Spleen (tissue), 11 donors: ENCODE measurements at regions not wholly inside any gene's neighbourhood (a gene's known extent, or its start where the extent isn't known, plus 50 kb on each side); places are given as distances from the start of the nearest gene placed in this dataset.

ENCODE experiments used
- DNase-seq: peaks from one replicate; pipeline ENCODE4 v3.0.0-alpha.2; 2020
- H3K27ac ChIP-seq, 8 donors: fragments of 200-600 bp; sonication (generic) in 7 of 8; 1 replicate in 4 of 8; 2 replicates in 4 of 8; pipeline versions ENCODE4 v1.5.0 to v1.8.0; 2016 to 2021; ENCODE audit warnings: inconsistent platforms in 4 of 8, mild to moderate bottlenecking in 4 of 8, moderate library complexity in 1 of 8
- H3K27me3 ChIP-seq, 7 donors: fragments of 200-600 bp; sonication (generic) in 6 of 7; replicated peaks in 1 of 7; 1 replicate in 4 of 7; 2 replicates in 3 of 7; pipeline versions ENCODE4 v1.5.0 to v1.8.0; 2016 to 2021; ENCODE audit warnings: inconsistent platforms in 3 of 7, mild to moderate bottlenecking in 1 of 7
- H3K36me3 ChIP-seq, 6 donors: fragments of 200-600 bp; sonication (generic) in 5 of 6; 1 replicate in 4 of 6; 2 replicates in 2 of 6; pipeline versions ENCODE4 v1.5.0 to v1.8.0; 2016 to 2021; ENCODE audit warnings: inconsistent platforms in 2 of 6
- H3K4me1 ChIP-seq, 6 donors: fragments of 200-600 bp; sonication (generic) in 5 of 6; 1 replicate in 3 of 6; 2 replicates in 3 of 6; pipeline versions ENCODE4 v1.5.0 to v1.8.0; 2016 to 2021; ENCODE audit warnings: inconsistent platforms in 3 of 6
- H3K4me3 ChIP-seq, 8 donors: fragments of 200-600 bp; sonication (generic) in 7 of 8; 1 replicate in 4 of 8; 2 replicates in 4 of 8; pipeline versions ENCODE4 v1.5.0 to v1.8.0; 2016 to 2021; ENCODE audit warnings: inconsistent platforms in 4 of 8, mild to moderate bottlenecking in 4 of 8, moderate library complexity in 2 of 8
- H3K9me3 ChIP-seq, 8 donors: fragments of 200-600 bp; sonication (generic) in 7 of 8; 1 replicate in 4 of 8; 2 replicates in 4 of 8; pipeline versions ENCODE4 v1.5.0 to v1.8.0; 2016 to 2021; ENCODE audit warnings: inconsistent platforms in 4 of 8
- POLR2A ChIP-seq, 3 donors: fragments of 450-650 bp; IDR thresholded peaks; one replicate each; pipeline ENCODE4 v1.5.1; 2017; ENCODE audit warnings: antibody characterized with exemption in 3 of 3, mild to moderate bottlenecking in 1 of 3
- POLR2AphosphoS5 ChIP-seq, 3 donors: sonication (generic); formaldehyde crosslinking; IDR thresholded peaks; one replicate each; pipeline ENCODE4 v1.5.1; 2017; ENCODE audit warnings: antibody characterized with exemption in 3 of 3
- WGBS, 5 donors: extraction: QIAGEN DNeasy Blood & Tissue Kit in 3 of 5; methylation state at CpG; one replicate each; pipeline versions ENCODE4 v1.1.5 to v1.1.7; 2013 to 2018; 5-methylcytosine and 5-hydroxymethylcytosine counted together
- intact Hi-C: fragments of 100-400 bp; cut with DNase I; formaldehyde crosslinking; loops from one replicate; pipeline ENCODE4 v1.15.0; 2023; ENCODE audit warnings: low total_unique reads
- TF ChIP-seq, protein P1 (sequence below), 11 experiments: fragments of 200-600 bp in 7 of 11; fragments of 450-650 bp in 4 of 11; sonication (generic) in 4 of 11; IDR thresholded peaks in 8 of 11; conservative IDR thresholded peaks in 3 of 11; 1 replicate in 7 of 11; 2 replicates in 4 of 11; pipeline versions ENCODE4 v1.4.0 to v1.8.0; 2016 to 2021; ENCODE audit warnings: antibody characterized with exemption in 11 of 11, inconsistent platforms in 4 of 11, mild to moderate bottlenecking in 1 of 11
- donor health status: healthy with polysubstance abuse.
- donor health status: DM: no; HTN: no; CAD: no; lungs with moderate emphysema.
- donor health status: DM: no; HTN: no; CAD: no.
- donor health status: Bipolar disorder and iron deficiency.
- donor health status: healthy.
- donor health status: DM: no; HTN: no; CAD: no.
- donor health status: DM: yes; HTN: yes; CAD: no.

DNA sequence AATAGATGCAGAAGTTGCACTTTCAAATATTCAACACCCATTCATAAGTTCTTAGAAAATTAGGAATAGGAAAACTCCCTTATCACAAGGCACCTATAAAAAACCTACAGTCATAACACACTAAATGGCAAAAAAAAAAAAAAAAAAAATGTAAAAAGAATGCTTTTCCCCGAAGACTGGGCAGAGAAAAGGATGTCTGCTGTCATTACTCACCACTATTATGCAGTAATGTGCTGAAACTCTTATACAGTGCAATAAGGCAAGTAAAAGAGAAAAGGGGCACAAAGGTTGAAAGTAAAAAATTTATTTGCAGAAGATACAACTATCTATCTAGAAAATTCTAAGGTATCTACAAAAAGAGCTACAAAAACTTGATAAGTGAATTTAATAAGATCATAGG lies 607.8 kb upstream of the ARID1B start:
- WGBS, 5 donors: 17 to 27% (median 21%) methylated on average over 1 of the region's 1 CpG

DNA sequence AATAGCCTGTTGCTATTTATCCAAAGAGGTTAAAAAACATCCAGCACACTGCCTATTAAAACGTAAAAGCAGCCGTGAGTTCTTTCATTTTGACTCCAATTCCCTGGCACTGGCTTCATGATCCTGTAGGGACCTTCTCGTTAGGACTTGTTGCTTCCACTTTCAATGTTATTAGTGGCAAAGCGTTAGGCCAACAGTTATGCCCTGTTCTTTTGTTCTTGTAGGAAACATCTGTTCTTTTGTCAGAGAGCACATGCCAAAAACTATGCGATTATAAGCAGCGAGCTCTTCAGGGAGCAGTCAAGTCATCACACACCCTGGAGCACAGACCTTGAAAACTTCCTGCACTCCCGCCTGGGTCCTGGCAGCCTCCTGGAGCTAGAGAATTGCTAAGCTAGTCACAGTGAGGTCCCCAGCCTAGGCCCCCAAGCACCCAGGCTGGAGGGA lies 609.5 kb upstream of the ARID1B start:
- intact Hi-C loops: no loop called here
- Histone ChIP-seq H3K9me3 (no peaks in the 10 kb centered on the region), H3K4me3 (peak overlapping the region in 2 of 8 donors; percentile 5 to 35), H3K27ac (peak overlapping the region; percentile 58 to 86 (median 82)), H3K36me3 (no peaks in the 10 kb centered on the region), H3K4me1 (peaks cover 0 to 32% (median 6%) of the 10 kb centered on the region in 6 donors), H3K27me3 (no peaks in the 10 kb centered on the region)
- DNase-seq: peak; percentile 75
- WGBS, 5 donors: 10 to 19% (median 14%) methylated on average over 7 of the region's 7 CpGs
- no peak for TF ChIP-seq POLR2A (IDR thresholded peaks at IDR 0.05)
- TF ChIP-seq POLR2AphosphoS5 (IDR thresholded peaks at IDR 0.05): peak in 2 of 3 donors; percentile 55 to 76
- TF ChIP-seq, protein P1, sequence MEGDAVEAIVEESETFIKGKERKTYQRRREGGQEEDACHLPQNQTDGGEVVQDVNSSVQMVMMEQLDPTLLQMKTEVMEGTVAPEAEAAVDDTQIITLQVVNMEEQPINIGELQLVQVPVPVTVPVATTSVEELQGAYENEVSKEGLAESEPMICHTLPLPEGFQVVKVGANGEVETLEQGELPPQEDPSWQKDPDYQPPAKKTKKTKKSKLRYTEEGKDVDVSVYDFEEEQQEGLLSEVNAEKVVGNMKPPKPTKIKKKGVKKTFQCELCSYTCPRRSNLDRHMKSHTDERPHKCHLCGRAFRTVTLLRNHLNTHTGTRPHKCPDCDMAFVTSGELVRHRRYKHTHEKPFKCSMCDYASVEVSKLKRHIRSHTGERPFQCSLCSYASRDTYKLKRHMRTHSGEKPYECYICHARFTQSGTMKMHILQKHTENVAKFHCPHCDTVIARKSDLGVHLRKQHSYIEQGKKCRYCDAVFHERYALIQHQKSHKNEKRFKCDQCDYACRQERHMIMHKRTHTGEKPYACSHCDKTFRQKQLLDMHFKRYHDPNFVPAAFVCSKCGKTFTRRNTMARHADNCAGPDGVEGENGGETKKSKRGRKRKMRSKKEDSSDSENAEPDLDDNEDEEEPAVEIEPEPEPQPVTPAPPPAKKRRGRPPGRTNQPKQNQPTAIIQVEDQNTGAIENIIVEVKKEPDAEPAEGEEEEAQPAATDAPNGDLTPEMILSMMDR (IDR thresholded peaks at IDR 0.05 in 8 of 11, conservative IDR thresholded peaks at IDR 0.05 in 3 of 11): no peak

More for the DNA sequence above, 607.8 kb upstream of the ARID1B start:
- intact Hi-C loops: no loop called here
- Histone ChIP-seq H3K27ac (no peak overlapping the region), H3K36me3 (no peaks in the 10 kb centered on the region), H3K4me1 (peaks cover 0 to 24% (median 6%) of the 10 kb centered on the region in 6 donors), H3K9me3 (no peaks in the 10 kb centered on the region), H3K4me3 (no peak overlapping the region), H3K27me3 (no peaks in the 10 kb centered on the region)
- DNase-seq: no peak
- TF ChIP-seq POLR2AphosphoS5 (IDR thresholded peaks at IDR 0.05) (no peak), POLR2A (IDR thresholded peaks at IDR 0.05) (no peak)
- TF ChIP-seq, protein P1 (IDR thresholded peaks at IDR 0.05 in 8 of 11, conservative IDR thresholded peaks at IDR 0.05 in 3 of 11): no peak

DNA sequence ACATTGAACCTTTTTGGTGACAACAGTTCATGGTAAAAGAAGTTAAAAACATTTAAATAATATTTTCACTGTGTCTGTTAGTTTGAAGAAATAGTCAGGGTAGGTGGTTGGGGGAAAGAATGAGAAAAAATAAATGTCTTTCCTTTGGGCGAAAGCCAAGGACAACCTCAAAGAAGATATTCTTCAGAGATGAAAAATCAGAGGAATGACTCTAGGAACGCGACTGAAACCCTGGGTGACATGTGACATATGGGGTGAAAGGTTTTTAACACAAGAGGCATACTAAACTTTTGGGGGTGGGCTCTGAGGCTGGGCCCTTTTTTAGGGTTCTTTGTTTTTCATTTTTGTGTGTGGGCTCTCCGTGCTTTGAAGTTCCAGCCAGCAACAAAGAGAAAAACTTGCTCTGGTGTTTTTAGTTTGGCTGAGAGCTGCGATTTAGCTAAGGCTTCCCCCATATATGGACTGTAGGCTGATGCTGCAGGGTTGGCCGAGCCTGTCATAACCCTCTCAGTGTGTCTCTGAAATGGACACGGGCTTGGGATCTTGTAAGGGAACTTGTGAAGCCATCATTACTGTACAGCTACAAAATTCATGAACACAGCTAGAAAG lies 610.1 kb upstream of the ARID1B start:
- TF ChIP-seq, protein P1 (IDR thresholded peaks at IDR 0.05 in 8 of 11, conservative IDR thresholded peaks at IDR 0.05 in 3 of 11): no peak
- no peak for TF ChIP-seq POLR2A (IDR thresholded peaks at IDR 0.05)
- TF ChIP-seq POLR2AphosphoS5 (IDR thresholded peaks at IDR 0.05): no peak
- Histone ChIP-seq H3K27me3 (no peaks in the 10 kb centered on the region), H3K36me3 (no peaks in the 10 kb centered on the region), H3K27ac (peak overlapping the region; percentile 58 to 86 (median 82)), H3K4me3 (peak overlapping the region in 2 of 8 donors; percentile 5 to 35), H3K9me3 (no peaks in the 10 kb centered on the region), H3K4me1 (peaks cover 0 to 32% (median 6%) of the 10 kb centered on the region in 6 donors)
- no peak for DNase-seq
- intact Hi-C loops: no loop called here
- 43 to 51% (median 46%) methylated on average over 7 of the region's 7 CpGs for WGBS, 5 donors

DNA sequence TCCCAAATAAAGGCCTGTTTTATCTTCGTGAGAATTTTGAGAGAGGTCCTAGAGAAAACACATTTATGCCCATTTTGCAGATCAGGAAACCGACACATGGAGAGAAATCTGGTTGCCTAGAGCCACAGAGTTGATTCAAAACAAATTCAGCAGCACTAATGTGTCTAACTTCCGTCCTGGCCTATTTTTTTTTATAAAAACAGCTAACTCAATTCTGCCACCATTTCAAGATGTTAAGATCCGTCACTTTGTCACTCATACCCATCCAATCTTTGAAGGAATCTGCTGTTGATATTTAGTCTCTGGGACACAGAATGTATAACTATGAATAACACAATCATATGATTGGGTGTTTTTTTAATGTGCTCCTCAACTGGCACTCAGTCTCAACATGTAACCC lies 611.1 kb upstream of the ARID1B start:
- WGBS, 5 donors: 78 to 86% (median 84%) methylated on average over 4 of the region's 4 CpGs
- H3K9me3 ChIP-seq: no peaks in the 10 kb centered on the region
- no peaks in the 10 kb centered on the region for H3K36me3 ChIP-seq
- no peaks in the 10 kb centered on the region for H3K27me3 ChIP-seq
- no peak overlapping the region for H3K4me3 ChIP-seq
- intact Hi-C loops: no loop called here
- H3K4me1 ChIP-seq: peaks cover 0 to 36% (median 8%) of the 10 kb centered on the region in 6 donors
- H3K27ac ChIP-seq: peak overlapping the region in 6 of 8 donors; percentile 79 to 86 (median 82)
- no peak for TF ChIP-seq POLR2A (IDR thresholded peaks at IDR 0.05)
- no peak for TF ChIP-seq POLR2AphosphoS5 (IDR thresholded peaks at IDR 0.05)
- TF ChIP-seq, protein P1 (IDR thresholded peaks at IDR 0.05 in 8 of 11, conservative IDR thresholded peaks at IDR 0.05 in 3 of 11): no peak
- DNase-seq: no peak
